GM23338 (cell line): ENCODE measurements at regions not wholly inside any gene's neighbourhood (a gene's known extent, or its start where the extent isn't known, plus 50 kb on each side); places are given as distances from the start of the nearest gene placed in this dataset.

Source experiments
- ATAC-seq: fragments of 200-7000 bp; cut with Tn5 transposase; 3 replicates; pipeline ENCODE4 v1.9.1; 2020
- DNase-seq: peaks from one replicate; pipeline ENCODE4 v3.0.0-alpha.2; 2015; ENCODE audit warnings: low spot score
- H2AFZ ChIP-seq: fragments of 200-600 bp; sonication (generic); 2 replicates; pipeline ENCODE4 v1.8.0; 2016; ENCODE audit warnings: antibody characterized with exemption, mild to moderate bottlenecking, moderate library complexity
- H3F3A ChIP-seq: fragments of 200-600 bp; sonication (generic); replicated peaks from 2 replicates; pipeline ENCODE4 v1.8.0; 2017; ENCODE audit warnings: antibody characterized with exemption, mixed run types, low read depth
- H3K27ac ChIP-seq: fragments of 200-600 bp; sonication (generic); 2 replicates; pipeline ENCODE4 v1.6.1; 2016; ENCODE audit warnings: low read depth
- H3K27me3 ChIP-seq: fragments of 200-600 bp; sonication (generic); 2 replicates; pipeline ENCODE4 v1.8.0; 2016; ENCODE audit warnings: mild to moderate bottlenecking, mixed run types, moderate library complexity; ENCODE audit not compliant: insufficient read depth
- H3K36me3 ChIP-seq: fragments of 200-600 bp; sonication (generic); 2 replicates; pipeline ENCODE4 v1.8.0; 2016; ENCODE audit warnings: mild to moderate bottlenecking; ENCODE audit not compliant: insufficient read depth
- H3K4me1 ChIP-seq: fragments of 200-600 bp; sonication (generic); 2 replicates; pipeline ENCODE4 v1.8.0; 2016; ENCODE audit warnings: mild to moderate bottlenecking, moderate library complexity; ENCODE audit not compliant: insufficient read depth
- H3K4me2 ChIP-seq: fragments of 200-600 bp; sonication (generic); 2 replicates; pipeline ENCODE4 v1.7.1; 2017; ENCODE audit warnings: mixed run types
- H3K4me3 ChIP-seq: fragments of 200-600 bp; sonication (generic); 2 replicates; pipeline ENCODE4 v1.6.1; 2016; ENCODE audit warnings: mixed run types
- H3K79me2 ChIP-seq: fragments of 200-600 bp; sonication (generic); replicated peaks from 2 replicates; pipeline ENCODE4 v1.8.0; 2017; ENCODE audit warnings: mild to moderate bottlenecking; ENCODE audit not compliant: insufficient read depth
- H3K9me2 ChIP-seq: fragments of 200-600 bp; sonication (generic); 2 replicates; pipeline ENCODE4 v1.8.0; 2017; ENCODE audit not compliant: insufficient read depth
- H4K20me1 ChIP-seq: fragments of 200-600 bp; sonication (generic); replicated peaks from 2 replicates; pipeline ENCODE4 v1.8.0; 2017; ENCODE audit warnings: mild to moderate bottlenecking; ENCODE audit not compliant: insufficient read depth
- H3K27ac Mint-ChIP-seq: 2 replicates; pipeline ENCODE4 v1.8.0; 2020; ENCODE audit warnings: inconsistent platforms, mild to moderate bottlenecking, moderate library complexity, mixed read lengths
- H3K27me3 Mint-ChIP-seq: 3 replicates; pipeline ENCODE4 v1.8.0; 2022; ENCODE audit warnings: low read depth, mild to moderate bottlenecking, moderate library complexity, mixed read lengths, inconsistent platforms; ENCODE audit not compliant: insufficient read depth, poor library complexity
- H3K36me3 Mint-ChIP-seq: 3 replicates; pipeline ENCODE4 v1.8.0; 2021; ENCODE audit warnings: low read depth, mild to moderate bottlenecking, inconsistent platforms, moderate library complexity, mixed read lengths
- H3K4me1 Mint-ChIP-seq: 3 replicates; pipeline ENCODE4 v1.8.0; 2020; ENCODE audit warnings: mild to moderate bottlenecking, inconsistent platforms, mixed read lengths
- H3K4me3 Mint-ChIP-seq: 3 replicates; pipeline ENCODE4 v1.8.0; 2021; ENCODE audit warnings: moderate library complexity, mild to moderate bottlenecking, inconsistent platforms, mixed read lengths
- H3K9me3 Mint-ChIP-seq: 3 replicates; pipeline ENCODE4 v1.8.0; 2020; ENCODE audit warnings: moderate library complexity, mild to moderate bottlenecking, inconsistent platforms, mixed read lengths
- CREB1 ChIP-seq: fragments of 250-450 bp; sonication (Bioruptor Pico); IDR thresholded peaks from 2 replicates; pipeline ENCODE4 v1.5.0; 2020; ENCODE audit warnings: low read depth, mild to moderate bottlenecking, moderate library complexity
- CTCF ChIP-seq, 2 experiments: fragments of 200-600 bp in 1 of 2; sonication (generic) in 1 of 2; conservative IDR thresholded peaks; 2 replicates each; pipeline versions ENCODE4 v1.5.1 to v1.6.1; 2016 to 2017; ENCODE audit warnings: antibody characterized with exemption in 2 of 2, low read depth in 2 of 2, mild to moderate bottlenecking in 2 of 2, moderate library complexity in 1 of 2
- EZH2phosphoT487 ChIP-seq: fragments of 200-600 bp; sonication (generic); IDR thresholded peaks from one replicate; pipeline ENCODE4 v1.8.1; 2018; ENCODE audit warnings: antibody characterized with exemption; ENCODE audit not compliant: unreplicated experiment
- NANOG ChIP-seq: IDR thresholded peaks from 2 replicates; pipeline ENCODE4 v1.6.1; 2016; ENCODE audit warnings: antibody characterized with exemption, borderline replicate concordance
- POLR2AphosphoS5 ChIP-seq: IDR thresholded peaks from 2 replicates; pipeline ENCODE4 v1.6.1; 2016; ENCODE audit warnings: antibody characterized with exemption, low read depth
- STAT1 ChIP-seq: IDR thresholded peaks from one replicate; pipeline ENCODE4 v1.6.1; 2016; ENCODE audit warnings: antibody characterized with exemption; ENCODE audit not compliant: unreplicated experiment
- ZNF331 ChIP-seq: fragments of 250-450 bp; sonication (Bioruptor Pico); IDR thresholded peaks from 2 replicates; pipeline ENCODE4 v1.5.0; 2020; ENCODE audit warnings: low read depth, mild to moderate bottlenecking, moderate library complexity
- ZNF462 ChIP-seq: fragments of 250-450 bp; sonication (Bioruptor Pico); IDR thresholded peaks from 2 replicates; pipeline ENCODE4 v1.5.0; 2020; ENCODE audit warnings: mild to moderate bottlenecking, moderate library complexity

GRCh38 chr12:12008232-12008850 lies 62.4 kb upstream of the BCL2L14 start:
- peaks cover 30% of the 10 kb centered on the region for H3K4me1 ChIP-seq
- no peaks in the 10 kb centered on the region for H3K79me2 ChIP-seq
- Mint-ChIP-seq H3K27me3 (peaks cover 13% of the 10 kb centered on the region), H3K4me1 (peaks cover 44% of the 10 kb centered on the region), H3K36me3 (peaks cover 4% of the 10 kb centered on the region; the same call in 1 of the 3 replicates), H3K4me3 (no peak overlapping the region; the same call in 2 of the 3 replicates), H3K9me3 (peaks cover 4% of the 10 kb centered on the region; the same call in 2 of the 3 replicates), H3K27ac (peak overlapping the region; percentile 21; the same call in 1 of the 2 replicates)
- TF ChIP-seq STAT1: no peak
- no peak for TF ChIP-seq POLR2AphosphoS5
- TF ChIP-seq EZH2phosphoT487: no peak
- TF ChIP-seq CTCF (conservative IDR thresholded peaks at IDR 0.05; ENCODE audit: low read depth in 2 of 2): peak; percentile 71 to 88
- no peak for TF ChIP-seq NANOG
- no peak for TF ChIP-seq ZNF462 (CRISPR knock-in tag)
- TF ChIP-seq CREB1 (CRISPR knock-in tag): no peak
- TF ChIP-seq ZNF331 (CRISPR knock-in tag): no peak
- H3K4me3 ChIP-seq: no peak overlapping the region
- peaks cover 6% of the 10 kb centered on the region; the same call in 1 of the 2 replicates for H3F3A ChIP-seq
- peak overlapping the region; percentile 44; the same call in 1 of the 2 replicates for H3K4me2 ChIP-seq
- ATAC-seq: peak; percentile 4; the same call in 2 of the 3 replicates
- peak overlapping the region; percentile 80 for H3K27ac ChIP-seq
- H3K36me3 ChIP-seq: no peaks in the 10 kb centered on the region
- H3K9me2 ChIP-seq: no peaks in the 10 kb centered on the region
- H2AFZ ChIP-seq: peak overlapping the region; percentile 85; the same call in 1 of the 2 replicates
- H3K27me3 ChIP-seq: no peaks in the 10 kb centered on the region
- no peaks in the 10 kb centered on the region for H4K20me1 ChIP-seq
- peak; percentile 41 for DNase-seq
